ENCODE measurements at regions not wholly inside any gene's neighbourhood (a gene's known extent, or its start where the extent isn't known, plus 50 kb on each side); places are given as distances from the start of the nearest gene placed in this dataset.

DNA sequence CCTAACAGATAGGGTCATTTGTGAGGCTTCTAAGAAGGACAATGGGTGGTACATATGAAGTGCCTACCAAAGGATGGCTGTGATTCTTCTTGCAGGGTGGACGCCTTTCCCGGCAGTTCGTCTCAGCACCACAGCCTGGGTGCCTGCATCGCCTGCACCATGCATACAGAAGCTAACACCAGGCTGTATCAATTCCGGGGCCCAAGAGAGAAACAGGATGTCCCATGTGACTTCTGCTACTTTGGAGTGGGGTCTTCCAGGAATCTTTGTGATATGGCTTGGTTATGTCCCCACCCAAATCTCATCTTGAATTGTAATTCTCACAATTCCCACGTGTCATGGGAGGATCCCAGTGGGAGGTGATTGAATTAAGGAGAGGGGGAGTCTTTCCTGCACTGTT lies 251.6 kb upstream of the TNRC6C start:
- TF ChIP-seq, protein P1, sequence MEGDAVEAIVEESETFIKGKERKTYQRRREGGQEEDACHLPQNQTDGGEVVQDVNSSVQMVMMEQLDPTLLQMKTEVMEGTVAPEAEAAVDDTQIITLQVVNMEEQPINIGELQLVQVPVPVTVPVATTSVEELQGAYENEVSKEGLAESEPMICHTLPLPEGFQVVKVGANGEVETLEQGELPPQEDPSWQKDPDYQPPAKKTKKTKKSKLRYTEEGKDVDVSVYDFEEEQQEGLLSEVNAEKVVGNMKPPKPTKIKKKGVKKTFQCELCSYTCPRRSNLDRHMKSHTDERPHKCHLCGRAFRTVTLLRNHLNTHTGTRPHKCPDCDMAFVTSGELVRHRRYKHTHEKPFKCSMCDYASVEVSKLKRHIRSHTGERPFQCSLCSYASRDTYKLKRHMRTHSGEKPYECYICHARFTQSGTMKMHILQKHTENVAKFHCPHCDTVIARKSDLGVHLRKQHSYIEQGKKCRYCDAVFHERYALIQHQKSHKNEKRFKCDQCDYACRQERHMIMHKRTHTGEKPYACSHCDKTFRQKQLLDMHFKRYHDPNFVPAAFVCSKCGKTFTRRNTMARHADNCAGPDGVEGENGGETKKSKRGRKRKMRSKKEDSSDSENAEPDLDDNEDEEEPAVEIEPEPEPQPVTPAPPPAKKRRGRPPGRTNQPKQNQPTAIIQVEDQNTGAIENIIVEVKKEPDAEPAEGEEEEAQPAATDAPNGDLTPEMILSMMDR (IDR thresholded peaks at IDR 0.05; ENCODE audit: low read depth, low read length), result no peak
- TF ChIP-seq EZH2phosphoT487 (IDR thresholded peaks at IDR 0.05; ENCODE audit: low read depth), result no peak

Data from OCI-LY3 (cell line).